ENCODE measurements at regions not wholly inside any gene's neighbourhood (a gene's known extent, or its start where the extent isn't known, plus 50 kb on each side); places are given as distances from the start of the nearest gene placed in this dataset.

- Histone ChIP-seq H3K27ac (peak overlapping the region; percentile 94), H3K36me3 (no peaks in the 10 kb centered on the region), H3K4me1 (ENCODE audit: low read depth) (peaks cover 14% of the 10 kb centered on the region), H3K4me3 (no peak overlapping the region), H3K27me3 (no peaks in the 10 kb centered on the region), H3K9me3 (ENCODE audit: low read depth) (no peaks in the 10 kb centered on the region)
- no peak for TF ChIP-seq CTCF (IDR thresholded peaks at IDR 0.05; ENCODE audit: low read depth, low read length)
- DNase-seq (ENCODE audit: low read depth in 1 of 2, low spot score in 1 of 2), result peak; percentile 37 to 69
Observed at GRCh38 chr1:220370041-220370700, 97.9 kb upstream of the RAB3GAP2 start.

GRCh38 chr1:220369511-220369910, 97.3 kb upstream of the RAB3GAP2 start:
- no peak for TF ChIP-seq CTCF (IDR thresholded peaks at IDR 0.05; ENCODE audit: low read depth, low read length)
- Histone ChIP-seq H3K27me3 (no peaks in the 10 kb centered on the region), H3K4me3 (no peak overlapping the region), H3K27ac (peak overlapping the region; percentile 94), H3K4me1 (ENCODE audit: low read depth) (peaks cover 14% of the 10 kb centered on the region), H3K36me3 (no peaks in the 10 kb centered on the region), H3K9me3 (ENCODE audit: low read depth) (no peaks in the 10 kb centered on the region)
- DNase-seq (ENCODE audit: low read depth in 1 of 2, low spot score in 1 of 2), result no peak

GRCh38 chr1:220368352-220369265, 96.4 kb upstream of the RAB3GAP2 start:
- Histone ChIP-seq H3K27me3 (no peaks in the 10 kb centered on the region), H3K9me3 (ENCODE audit: low read depth) (no peaks in the 10 kb centered on the region), H3K27ac (no peak overlapping the region), H3K36me3 (no peaks in the 10 kb centered on the region), H3K4me1 (ENCODE audit: low read depth) (peaks cover 15% of the 10 kb centered on the region), H3K4me3 (no peak overlapping the region)
- TF ChIP-seq CTCF (IDR thresholded peaks at IDR 0.05; ENCODE audit: low read depth, low read length), result no peak
- DNase-seq (ENCODE audit: low read depth in 1 of 2, low spot score in 1 of 2), result peak in 1 of 2 donors; percentile 37

- H3K27me3 ChIP-seq, result no peaks in the 10 kb centered on the region
- H3K27ac ChIP-seq, result no peak overlapping the region
- TF ChIP-seq CTCF (IDR thresholded peaks at IDR 0.05; ENCODE audit: low read depth, low read length), result no peak
- H3K4me3 ChIP-seq, result no peak overlapping the region
- H3K9me3 ChIP-seq (ENCODE audit: low read depth), result no peaks in the 10 kb centered on the region
- no peak for DNase-seq (ENCODE audit: low read depth in 1 of 2, low spot score in 1 of 2)
- no peaks in the 10 kb centered on the region for H3K36me3 ChIP-seq
- peaks cover 17% of the 10 kb centered on the region for H3K4me1 ChIP-seq (ENCODE audit: low read depth)
Observed at GRCh38 chr1:220367833-220368232, 95.6 kb upstream of the RAB3GAP2 start.

- no peak for TF ChIP-seq CTCF (IDR thresholded peaks at IDR 0.05; ENCODE audit: low read depth, low read length)
- Histone ChIP-seq H3K27ac (no peak overlapping the region), H3K9me3 (ENCODE audit: low read depth) (no peaks in the 10 kb centered on the region), H3K4me3 (no peak overlapping the region), H3K4me1 (ENCODE audit: low read depth) (peaks cover 17% of the 10 kb centered on the region), H3K27me3 (no peaks in the 10 kb centered on the region), H3K36me3 (no peaks in the 10 kb centered on the region)
- DNase-seq (ENCODE audit: low read depth in 1 of 2, low spot score in 1 of 2), result no peak
Observed at GRCh38 chr1:220366269-220366668, 94.0 kb upstream of the RAB3GAP2 start.

Measured in cardiac muscle cell (in vitro differentiated cells and primary cell).